ENCODE measurements at regions not wholly inside any gene's neighbourhood (a gene's known extent, or its start where the extent isn't known, plus 50 kb on each side); places are given as distances from the start of the nearest gene placed in this dataset.

DNA sequence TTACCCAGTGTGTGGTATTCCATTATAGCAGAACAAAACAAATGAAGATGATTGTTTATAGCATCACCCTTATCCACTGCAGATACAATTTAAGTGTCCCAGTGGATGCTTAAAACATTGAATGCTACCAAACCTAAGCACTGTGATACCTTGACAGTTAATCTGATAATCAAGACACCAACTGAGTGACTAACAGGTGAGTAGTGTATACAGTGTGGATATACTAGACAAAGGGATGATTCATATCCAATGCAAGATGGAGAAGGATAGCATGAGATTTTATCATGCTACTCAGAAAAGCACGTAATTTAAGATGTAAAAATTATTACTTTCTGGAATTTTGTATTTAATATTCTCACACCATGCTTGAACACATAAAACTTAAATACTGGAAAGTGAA lies 1449.0 kb downstream of the OTOL1 start:
- no peak for TF ChIP-seq CTCF (IDR thresholded peaks at IDR 0.05; ENCODE audit: low read depth, low read length)
- no peak for TF ChIP-seq EZH2phosphoT487 (IDR thresholded peaks at IDR 0.05; ENCODE audit: low read depth)

Data from OCI-LY3 (cell line).